Gastroesophageal sphincter (tissue), 4 donors: ENCODE measurements at regions not wholly inside any gene's neighbourhood (a gene's known extent, or its start where the extent isn't known, plus 50 kb on each side); places are given as distances from the start of the nearest gene placed in this dataset.

Source experiments
- ATAC-seq: fragments of 150-250 bp; one replicate; pipeline ENCODE4 v1.9.1; 2016; ENCODE audit warnings: mild to moderate bottlenecking, moderate library complexity
- H3K27ac ChIP-seq, 4 donors: fragments of 200-600 bp; sonication (generic) in 3 of 4; 1 replicate in 3 of 4; 2 replicates in 1 of 4; pipeline ENCODE4 v1.5.1; 2016 to 2019
- H3K27me3 ChIP-seq: fragments of 200-600 bp; sonication (generic); one replicate; pipeline ENCODE4 v1.5.1; 2019
- H3K36me3 ChIP-seq, 2 donors: fragments of 200-600 bp; sonication (generic); one replicate each; pipeline ENCODE4 v1.5.1; 2019; ENCODE audit warnings: control low read depth in 1 of 2
- H3K4me1 ChIP-seq, 3 donors: fragments of 200-600 bp; sonication (generic); 1 replicate in 2 of 3; 2 replicates in 1 of 3; pipeline ENCODE4 v1.5.1; 2016 to 2019; ENCODE audit warnings: control low read depth in 2 of 3
- H3K4me3 ChIP-seq, 2 donors: fragments of 200-600 bp; sonication (generic); one replicate each; pipeline ENCODE4 v1.5.1; 2019; ENCODE audit warnings: mild to moderate bottlenecking in 1 of 2, moderate library complexity in 1 of 2
- H3K9me3 ChIP-seq, 3 donors: fragments of 200-600 bp; sonication (generic); one replicate each; pipeline ENCODE4 v1.5.1; 2017 to 2019; ENCODE audit warnings: control low read depth in 2 of 3
- EP300 ChIP-seq: sonication (generic); formaldehyde crosslinking; IDR thresholded peaks from one replicate; pipeline ENCODE4 v1.6.1; 2017; ENCODE audit warnings: antibody characterized with exemption, mild to moderate bottlenecking
- POLR2A ChIP-seq, 2 donors: fragments of 450-650 bp; IDR thresholded peaks; one replicate each; pipeline ENCODE4 v1.6.1; 2017; ENCODE audit warnings: antibody characterized with exemption in 2 of 2, mild to moderate bottlenecking in 2 of 2, moderate library complexity in 1 of 2
- POLR2AphosphoS5 ChIP-seq: sonication (generic); formaldehyde crosslinking; IDR thresholded peaks from one replicate; pipeline ENCODE4 v1.6.1; 2017; ENCODE audit warnings: antibody characterized with exemption
- WGBS, 2 donors: methylation state at CpG; one replicate each; pipeline ENCODE4 v1.1.5; 2018; ENCODE audit warnings: low coverage in 1 of 2; 5-methylcytosine and 5-hydroxymethylcytosine counted together
- TF ChIP-seq, protein P1 (sequence below), 4 experiments: fragments of 200-600 bp in 2 of 4; fragments of 450-650 bp in 2 of 4; sonication (generic) in 1 of 4; IDR thresholded peaks; one replicate each; pipeline ENCODE4 v1.5.1; 2017 to 2019; ENCODE audit warnings: antibody characterized with exemption in 4 of 4, mild to moderate bottlenecking in 2 of 4, moderate library complexity in 2 of 4

- no peak for ATAC-seq
- H3K27ac ChIP-seq = no peak overlapping the region
- no peaks in the 10 kb centered on the region for H3K36me3 ChIP-seq
- no peaks in the 10 kb centered on the region for H3K9me3 ChIP-seq
- TF ChIP-seq, protein P1, sequence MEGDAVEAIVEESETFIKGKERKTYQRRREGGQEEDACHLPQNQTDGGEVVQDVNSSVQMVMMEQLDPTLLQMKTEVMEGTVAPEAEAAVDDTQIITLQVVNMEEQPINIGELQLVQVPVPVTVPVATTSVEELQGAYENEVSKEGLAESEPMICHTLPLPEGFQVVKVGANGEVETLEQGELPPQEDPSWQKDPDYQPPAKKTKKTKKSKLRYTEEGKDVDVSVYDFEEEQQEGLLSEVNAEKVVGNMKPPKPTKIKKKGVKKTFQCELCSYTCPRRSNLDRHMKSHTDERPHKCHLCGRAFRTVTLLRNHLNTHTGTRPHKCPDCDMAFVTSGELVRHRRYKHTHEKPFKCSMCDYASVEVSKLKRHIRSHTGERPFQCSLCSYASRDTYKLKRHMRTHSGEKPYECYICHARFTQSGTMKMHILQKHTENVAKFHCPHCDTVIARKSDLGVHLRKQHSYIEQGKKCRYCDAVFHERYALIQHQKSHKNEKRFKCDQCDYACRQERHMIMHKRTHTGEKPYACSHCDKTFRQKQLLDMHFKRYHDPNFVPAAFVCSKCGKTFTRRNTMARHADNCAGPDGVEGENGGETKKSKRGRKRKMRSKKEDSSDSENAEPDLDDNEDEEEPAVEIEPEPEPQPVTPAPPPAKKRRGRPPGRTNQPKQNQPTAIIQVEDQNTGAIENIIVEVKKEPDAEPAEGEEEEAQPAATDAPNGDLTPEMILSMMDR (IDR thresholded peaks at IDR 0.05) = no peak
- TF ChIP-seq POLR2A (IDR thresholded peaks at IDR 0.05) (no peak), POLR2AphosphoS5 (no peak), EP300 (no peak)
- H3K4me3 ChIP-seq = no peak overlapping the region
- H3K27me3 ChIP-seq = no peaks in the 10 kb centered on the region
- WGBS, 2 donors = 84 to 96% methylated on average over 4 to 8 of the region's 10 CpGs
- no peaks in the 10 kb centered on the region for H3K4me1 ChIP-seq
Observed at GRCh38 chr15:58298879-58299850, 132.6 kb upstream of the LIPC start.

DNA sequence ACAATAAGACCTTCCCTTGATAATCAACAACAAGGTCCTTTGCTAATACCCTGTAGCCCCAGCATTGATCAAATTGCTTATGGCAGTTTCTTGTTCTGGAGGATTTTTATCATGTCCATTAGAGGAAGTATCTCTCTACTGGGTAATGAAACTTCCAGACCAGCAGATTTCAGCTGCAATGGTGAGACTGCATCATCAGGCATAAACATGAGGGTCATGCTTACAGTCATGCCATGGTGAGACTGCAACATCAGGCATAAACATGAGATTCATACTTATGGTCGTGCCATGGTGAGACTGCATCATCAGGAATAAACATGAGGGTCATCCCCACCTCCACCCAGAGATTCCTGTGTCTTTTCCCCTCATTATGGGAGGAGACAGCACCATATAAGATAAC, 129.0 kb upstream of the LIPC start:
- no peak for TF ChIP-seq EP300
- no peak for TF ChIP-seq POLR2AphosphoS5
- TF ChIP-seq POLR2A (IDR thresholded peaks at IDR 0.05) = no peak
- TF ChIP-seq, protein P1 (IDR thresholded peaks at IDR 0.05) = no peak
- Histone ChIP-seq H3K27ac (no peak overlapping the region), H3K9me3 (no peaks in the 10 kb centered on the region), H3K27me3 (no peaks in the 10 kb centered on the region), H3K4me3 (no peak overlapping the region), H3K4me1 (peaks cover 0 to 12% (median 3%) of the 10 kb centered on the region in 3 donors), H3K36me3 (no peaks in the 10 kb centered on the region)
- 71% methylated on average over 1 of the region's 1 CpG; no CpG with 5 or more reads in 1 of the 2 donors for WGBS, 2 donors
- ATAC-seq = no peak

GRCh38 chr15:58303236-58303635, 128.6 kb upstream of the LIPC start:
- Histone ChIP-seq H3K4me1 (peaks cover 0 to 12% (median 3%) of the 10 kb centered on the region in 3 donors), H3K4me3 (no peak overlapping the region), H3K36me3 (no peaks in the 10 kb centered on the region), H3K27me3 (no peaks in the 10 kb centered on the region), H3K9me3 (no peaks in the 10 kb centered on the region), H3K27ac (no peak overlapping the region)
- no peak for ATAC-seq
- TF ChIP-seq POLR2AphosphoS5 = no peak
- TF ChIP-seq EP300 = no peak
- TF ChIP-seq POLR2A (IDR thresholded peaks at IDR 0.05) = no peak
- TF ChIP-seq, protein P1 (IDR thresholded peaks at IDR 0.05) = no peak
- 92 to 93% methylated on average over 2 to 6 of the region's 6 CpGs for WGBS, 2 donors

DNA sequence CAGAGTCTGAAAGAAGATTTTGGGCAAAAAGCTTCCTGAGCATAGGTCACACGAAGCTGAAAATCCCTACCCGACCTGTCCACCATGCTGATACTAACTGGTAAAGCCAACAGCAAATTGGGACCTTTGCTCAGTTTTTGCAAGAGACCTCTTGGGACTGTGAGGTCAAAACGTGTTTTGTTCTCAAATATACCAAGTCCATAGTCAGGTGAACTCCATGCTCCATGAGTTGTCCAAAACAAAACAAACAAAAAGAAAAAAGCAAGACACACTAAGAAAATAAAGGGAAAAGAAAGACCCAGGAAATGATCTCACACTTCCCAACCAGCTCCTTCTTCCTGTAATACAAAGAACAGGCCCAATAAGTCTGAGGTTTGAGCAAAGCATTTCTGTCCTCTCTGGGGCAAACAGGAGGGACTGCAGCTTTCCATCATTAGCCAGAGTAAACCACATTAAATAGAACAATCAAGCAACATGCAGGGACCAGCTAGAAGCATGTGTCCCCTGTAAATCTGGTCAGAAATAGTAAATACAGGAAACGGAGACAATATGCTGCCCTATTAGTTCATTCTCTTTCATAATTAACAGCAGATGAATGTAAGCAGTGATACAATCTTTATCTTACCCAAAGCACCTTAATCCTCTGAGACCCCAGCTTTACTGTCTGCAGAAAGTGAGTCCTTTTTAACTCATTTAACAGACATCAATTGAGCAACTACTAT, 125.0 kb upstream of the LIPC start:
- WGBS, 2 donors = 57 to 87% methylated on average over 2 to 4 of the region's 4 CpGs
- no peak for ATAC-seq
- no peak overlapping the region for H3K27ac ChIP-seq
- peaks cover 0 to 12% (median 3%) of the 10 kb centered on the region in 3 donors for H3K4me1 ChIP-seq
- no peaks in the 10 kb centered on the region for H3K27me3 ChIP-seq
- H3K36me3 ChIP-seq = no peaks in the 10 kb centered on the region
- no peak for TF ChIP-seq POLR2AphosphoS5
- TF ChIP-seq POLR2A (IDR thresholded peaks at IDR 0.05) = no peak
- no peak for TF ChIP-seq EP300
- TF ChIP-seq, protein P1 (IDR thresholded peaks at IDR 0.05) = no peak
- H3K9me3 ChIP-seq = no peaks in the 10 kb centered on the region
- no peak overlapping the region for H3K4me3 ChIP-seq
